ENCODE measurements at regions not wholly inside any gene's neighbourhood (a gene's known extent, or its start where the extent isn't known, plus 50 kb on each side); places are given as distances from the start of the nearest gene placed in this dataset.

- no peak for DNase-seq
- Mint-ChIP-seq H3K9me3 (no peaks in the 10 kb centered on the region), H3K27ac (no peak overlapping the region), H3K4me1 (peaks cover 3% of the 10 kb centered on the region), H3K36me3 (ENCODE audit: low read depth) (no peaks in the 10 kb centered on the region), H3K27me3 (ENCODE audit: insufficient read depth) (no peaks in the 10 kb centered on the region), H3K4me3 (no peak overlapping the region)
- TF ChIP-seq, protein P1, sequence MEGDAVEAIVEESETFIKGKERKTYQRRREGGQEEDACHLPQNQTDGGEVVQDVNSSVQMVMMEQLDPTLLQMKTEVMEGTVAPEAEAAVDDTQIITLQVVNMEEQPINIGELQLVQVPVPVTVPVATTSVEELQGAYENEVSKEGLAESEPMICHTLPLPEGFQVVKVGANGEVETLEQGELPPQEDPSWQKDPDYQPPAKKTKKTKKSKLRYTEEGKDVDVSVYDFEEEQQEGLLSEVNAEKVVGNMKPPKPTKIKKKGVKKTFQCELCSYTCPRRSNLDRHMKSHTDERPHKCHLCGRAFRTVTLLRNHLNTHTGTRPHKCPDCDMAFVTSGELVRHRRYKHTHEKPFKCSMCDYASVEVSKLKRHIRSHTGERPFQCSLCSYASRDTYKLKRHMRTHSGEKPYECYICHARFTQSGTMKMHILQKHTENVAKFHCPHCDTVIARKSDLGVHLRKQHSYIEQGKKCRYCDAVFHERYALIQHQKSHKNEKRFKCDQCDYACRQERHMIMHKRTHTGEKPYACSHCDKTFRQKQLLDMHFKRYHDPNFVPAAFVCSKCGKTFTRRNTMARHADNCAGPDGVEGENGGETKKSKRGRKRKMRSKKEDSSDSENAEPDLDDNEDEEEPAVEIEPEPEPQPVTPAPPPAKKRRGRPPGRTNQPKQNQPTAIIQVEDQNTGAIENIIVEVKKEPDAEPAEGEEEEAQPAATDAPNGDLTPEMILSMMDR (conservative IDR thresholded peaks at IDR 0.05) = no peak
- no peak overlapping the region for H3K27ac ChIP-seq (ENCODE audit: low read depth, low read length)
- H3K9me3 ChIP-seq (ENCODE audit: control insufficient read depth, low read length) = no peaks in the 10 kb centered on the region
- H3K4me1 ChIP-seq (ENCODE audit: control insufficient read depth, insufficient read depth, low read length) = peaks cover 5% of the 10 kb centered on the region
- no peak overlapping the region for H3K4me3 ChIP-seq (ENCODE audit: low read length)
- no peaks in the 10 kb centered on the region for H3K27me3 ChIP-seq (ENCODE audit: control insufficient read depth, insufficient read depth, low read length, poor library complexity, severe bottlenecking)
- WGBS, 2 experiments (ENCODE audit: insufficient coverage in 1 of 2, insufficient read length in 1 of 2) = 90% methylated on average over 1 of the region's 1 CpG; no CpG with 5 or more reads in 1 of the 2 experiments
- no peak overlapping the region for H3K9ac ChIP-seq (ENCODE audit: extremely low read depth, low read length, poor library complexity, severe bottlenecking)
- no peaks in the 10 kb centered on the region for H3K36me3 ChIP-seq (ENCODE audit: control insufficient read depth, insufficient read depth, low read length)
These were observed 315.4 kb upstream of the SASH1 start for GRCh38 chr6:148027201-148027600.

DNA sequence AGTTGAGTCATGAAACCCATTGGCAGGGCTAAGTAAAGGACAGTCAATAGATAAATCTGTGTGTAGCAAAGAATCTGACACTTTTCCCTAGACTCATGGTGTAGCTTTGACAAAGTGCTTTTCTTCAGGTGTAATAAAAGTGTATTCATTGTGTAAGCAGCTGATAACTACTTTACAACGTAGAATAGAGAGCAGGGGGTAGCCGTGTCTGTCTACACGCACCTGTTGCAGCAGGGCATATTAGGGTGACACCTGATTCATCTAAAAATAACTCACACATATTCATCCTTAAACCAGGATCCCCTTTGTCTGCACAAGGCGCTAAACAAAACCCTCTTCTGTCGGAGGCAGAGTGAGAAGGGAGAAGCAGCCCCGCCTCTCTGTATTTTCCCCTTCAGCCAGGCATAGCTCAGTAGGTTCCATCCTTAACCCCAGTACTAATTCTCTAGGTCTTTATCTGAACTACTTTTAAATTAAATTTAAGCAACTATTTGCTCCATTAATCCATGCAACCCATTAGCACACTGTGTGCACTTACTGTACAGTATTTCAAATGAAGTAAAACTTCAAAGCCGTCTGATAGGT is 306.7 kb upstream of the SASH1 start:
- 69 to 91% methylated on average over 2 to 7 of the region's 7 CpGs for WGBS, 2 experiments (ENCODE audit: insufficient coverage in 1 of 2, insufficient read length in 1 of 2)
- H3K4me3 Mint-ChIP-seq = no peak overlapping the region
- no peaks in the 10 kb centered on the region for H3K9me3 Mint-ChIP-seq
- no peak for DNase-seq
- Histone ChIP-seq H3K4me3 (ENCODE audit: low read length) (no peak overlapping the region), H3K36me3 (ENCODE audit: control insufficient read depth, insufficient read depth, low read length) (no peaks in the 10 kb centered on the region), H3K9ac (ENCODE audit: extremely low read depth, low read length, poor library complexity, severe bottlenecking) (no peak overlapping the region), H3K9me3 (ENCODE audit: control insufficient read depth, low read length) (no peaks in the 10 kb centered on the region), H3K27me3 (ENCODE audit: control insufficient read depth, insufficient read depth, low read length, poor library complexity, severe bottlenecking) (no peaks in the 10 kb centered on the region), H3K4me1 (ENCODE audit: control insufficient read depth, insufficient read depth, low read length) (no peaks in the 10 kb centered on the region), H3K27ac (ENCODE audit: low read depth, low read length) (no peak overlapping the region)
- no peak overlapping the region for H3K27ac Mint-ChIP-seq
- H3K4me1 Mint-ChIP-seq = no peaks in the 10 kb centered on the region
- H3K27me3 Mint-ChIP-seq (ENCODE audit: insufficient read depth) = peaks cover 2% of the 10 kb centered on the region
- no peaks in the 10 kb centered on the region for H3K36me3 Mint-ChIP-seq (ENCODE audit: low read depth)
- TF ChIP-seq, protein P1 (conservative IDR thresholded peaks at IDR 0.05) = no peak

DNA sequence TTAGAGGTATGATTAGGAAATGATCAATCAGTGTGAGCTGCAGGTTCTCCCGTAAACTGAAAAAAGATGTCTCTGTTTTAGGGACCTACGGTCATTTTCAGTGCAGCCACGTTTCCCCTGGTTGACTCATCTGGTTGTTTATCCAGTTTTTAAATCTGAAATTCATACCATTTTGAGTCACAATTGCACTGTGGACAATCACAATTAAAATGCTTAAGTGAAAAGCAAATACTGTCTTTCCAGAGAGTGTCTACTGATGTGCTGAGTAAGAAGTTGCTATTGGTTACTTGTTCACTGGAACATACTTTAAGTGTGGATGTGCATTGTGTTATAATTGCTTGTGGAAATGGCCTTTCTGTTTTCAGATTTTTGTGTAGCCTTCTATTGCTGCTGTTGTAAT is 305.1 kb upstream of the SASH1 start:
- H3K27me3 Mint-ChIP-seq (ENCODE audit: insufficient read depth) = peaks cover 2% of the 10 kb centered on the region
- no peaks in the 10 kb centered on the region for H3K27me3 ChIP-seq (ENCODE audit: control insufficient read depth, insufficient read depth, low read length, poor library complexity, severe bottlenecking)
- H3K9ac ChIP-seq (ENCODE audit: extremely low read depth, low read length, poor library complexity, severe bottlenecking) = no peak overlapping the region
- DNase-seq = no peak
- H3K9me3 ChIP-seq (ENCODE audit: control insufficient read depth, low read length) = no peaks in the 10 kb centered on the region
- no peak overlapping the region for H3K4me3 Mint-ChIP-seq
- no peaks in the 10 kb centered on the region for H3K4me1 ChIP-seq (ENCODE audit: control insufficient read depth, insufficient read depth, low read length)
- no peaks in the 10 kb centered on the region for H3K9me3 Mint-ChIP-seq
- H3K36me3 Mint-ChIP-seq (ENCODE audit: low read depth) = no peaks in the 10 kb centered on the region
- WGBS, 2 experiments (ENCODE audit: insufficient coverage in 1 of 2, insufficient read length in 1 of 2) = 91 to 100% methylated on average over 2 to 3 of the region's 3 CpGs
- no peaks in the 10 kb centered on the region for H3K36me3 ChIP-seq (ENCODE audit: control insufficient read depth, insufficient read depth, low read length)
- H3K27ac Mint-ChIP-seq = no peak overlapping the region
- H3K27ac ChIP-seq (ENCODE audit: low read depth, low read length) = no peak overlapping the region
- no peak overlapping the region for H3K4me3 ChIP-seq (ENCODE audit: low read length)
- TF ChIP-seq, protein P1 (conservative IDR thresholded peaks at IDR 0.05) = no peak
- H3K4me1 Mint-ChIP-seq = no peaks in the 10 kb centered on the region

Data from endodermal cell (in vitro differentiated cells).